Upper lobe of left lung (tissue), 4 donors: ENCODE measurements at regions not wholly inside any gene's neighbourhood (a gene's known extent, or its start where the extent isn't known, plus 50 kb on each side); places are given as distances from the start of the nearest gene placed in this dataset.

Experiments used
- CTCF ChIP-seq, 6 experiments: fragments of 450-650 bp in 4 of 6; fragments of 200-600 bp in 2 of 6; sonication (generic) in 2 of 6; IDR thresholded peaks; one replicate each; pipeline ENCODE4 v1.5.1; 2016 to 2019; ENCODE audit warnings: antibody characterized with exemption in 6 of 6
- POLR2A ChIP-seq, 4 donors: fragments of 450-650 bp; IDR thresholded peaks; one replicate each; pipeline ENCODE4 v1.5.1; 2016 to 2017; ENCODE audit warnings: antibody characterized with exemption in 4 of 4, mild to moderate bottlenecking in 2 of 4

GRCh38 chr6:103105686-103106085, 1712.2 kb downstream of the GRIK2 start:
- no peak for TF ChIP-seq CTCF (IDR thresholded peaks at IDR 0.05)
- TF ChIP-seq POLR2A (IDR thresholded peaks at IDR 0.05) = no peak
